SK-N-SH (cell line): ENCODE measurements at regions not wholly inside any gene's neighbourhood (a gene's known extent, or its start where the extent isn't known, plus 50 kb on each side); places are given as distances from the start of the nearest gene placed in this dataset.

ENCODE experiments used
- CTCF ChIP-seq: fragments of 200-600 bp; sonication (generic); IDR thresholded peaks from 2 replicates; pipeline ENCODE4 v1.6.1; 2017; ENCODE audit warnings: antibody characterized with exemption, mild to moderate bottlenecking, moderate library complexity
- EZH2phosphoT487 ChIP-seq: fragments of 200-600 bp; sonication (generic); IDR thresholded peaks from 2 replicates; pipeline ENCODE4 v1.6.1; 2017; ENCODE audit warnings: low read depth, mixed run types, mild to moderate bottlenecking, antibody characterized with exemption, moderate library complexity, borderline replicate concordance
- FOXM1 ChIP-seq: IDR thresholded peaks from 2 replicates; pipeline ENCODE4 v1.4.0; 2012; ENCODE audit warnings: low read depth, mild to moderate bottlenecking
- MAX ChIP-seq: IDR thresholded peaks from 2 replicates; pipeline ENCODE4 v1.4.0; 2012; ENCODE audit warnings: low read depth
- RAD21 ChIP-seq: IDR thresholded peaks from 2 replicates; pipeline ENCODE4 v1.6.1; 2012; ENCODE audit warnings: mild to moderate bottlenecking, low read length
- RCOR1 ChIP-seq: fragments of 150-350 bp; IDR thresholded peaks from 2 replicates; pipeline ENCODE4 v1.6.1; 2017; ENCODE audit warnings: antibody characterized with exemption, low read length
- RFX5 ChIP-seq: IDR thresholded peaks from 2 replicates; pipeline ENCODE4 v1.6.1; 2012; ENCODE audit warnings: mild to moderate bottlenecking, improper control_type of control experiment, low read length
- SIN3A ChIP-seq: IDR thresholded peaks from 2 replicates; pipeline ENCODE4 v1.6.1; 2012; ENCODE audit warnings: low read depth, mild to moderate bottlenecking, low read length, moderate library complexity, borderline replicate concordance
- SMC3 ChIP-seq: IDR thresholded peaks from 2 replicates; pipeline ENCODE4 v1.6.1; 2012; ENCODE audit warnings: low read depth, low read length, improper control_type of control experiment
- YY1 ChIP-seq: IDR thresholded peaks from 2 replicates; pipeline ENCODE4 v1.4.0; 2012; ENCODE audit warnings: low read depth, mild to moderate bottlenecking
- TF ChIP-seq, protein P1 (sequence below): fragments of 150-350 bp; IDR thresholded peaks from 2 replicates; pipeline ENCODE4 v1.6.1; 2016; ENCODE audit warnings: mild to moderate bottlenecking, low read depth, low read length
- TF ChIP-seq, protein P2 (sequence below): IDR thresholded peaks from 2 replicates; pipeline ENCODE4 v1.4.0; 2012; ENCODE audit warnings: low read depth, borderline replicate concordance

DNA sequence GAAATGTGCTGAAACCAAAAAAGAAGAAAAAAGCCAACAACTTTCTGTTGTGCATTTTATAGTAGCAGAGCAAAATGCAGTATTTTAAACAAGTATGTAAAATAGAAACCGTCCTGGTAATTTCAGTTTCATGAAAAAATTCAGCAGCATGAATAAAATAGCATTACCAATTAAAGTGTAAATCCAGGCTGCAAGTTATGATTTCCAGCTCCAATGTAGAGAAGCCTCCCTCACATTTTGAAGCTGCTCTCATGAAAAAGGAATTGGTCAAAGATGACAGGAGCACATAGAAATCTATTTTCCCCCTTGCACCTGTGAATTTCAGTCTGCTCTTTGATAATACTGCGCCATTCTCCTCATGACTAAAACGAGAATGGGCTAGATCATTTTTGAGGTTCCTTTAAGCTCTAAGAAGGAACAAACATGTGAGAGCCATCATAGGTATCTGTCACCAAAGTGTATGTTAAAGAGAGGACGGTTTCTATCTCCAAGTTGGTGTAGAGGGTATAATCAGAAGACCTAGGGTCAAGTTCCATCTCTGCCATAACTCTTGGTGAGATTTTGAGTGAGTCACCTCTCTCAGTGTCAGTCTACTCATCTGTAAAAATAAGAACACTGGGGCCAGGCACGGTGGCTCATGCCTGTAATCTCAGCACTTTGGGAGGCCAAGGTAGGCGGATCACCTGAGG lies 107.5 kb downstream of the MTPAP start:
- TF ChIP-seq CTCF (no peak), RFX5 (no peak), EZH2phosphoT487 (no peak), RCOR1 (no peak), MAX (no peak), RAD21 (no peak), FOXM1 (no peak), YY1 (no peak), SIN3A (no peak), SMC3 (no peak)
- TF ChIP-seq, protein P1, sequence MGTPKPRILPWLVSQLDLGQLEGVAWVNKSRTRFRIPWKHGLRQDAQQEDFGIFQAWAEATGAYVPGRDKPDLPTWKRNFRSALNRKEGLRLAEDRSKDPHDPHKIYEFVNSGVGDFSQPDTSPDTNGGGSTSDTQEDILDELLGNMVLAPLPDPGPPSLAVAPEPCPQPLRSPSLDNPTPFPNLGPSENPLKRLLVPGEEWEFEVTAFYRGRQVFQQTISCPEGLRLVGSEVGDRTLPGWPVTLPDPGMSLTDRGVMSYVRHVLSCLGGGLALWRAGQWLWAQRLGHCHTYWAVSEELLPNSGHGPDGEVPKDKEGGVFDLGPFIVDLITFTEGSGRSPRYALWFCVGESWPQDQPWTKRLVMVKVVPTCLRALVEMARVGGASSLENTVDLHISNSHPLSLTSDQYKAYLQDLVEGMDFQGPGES: no peak
- TF ChIP-seq, protein P2, sequence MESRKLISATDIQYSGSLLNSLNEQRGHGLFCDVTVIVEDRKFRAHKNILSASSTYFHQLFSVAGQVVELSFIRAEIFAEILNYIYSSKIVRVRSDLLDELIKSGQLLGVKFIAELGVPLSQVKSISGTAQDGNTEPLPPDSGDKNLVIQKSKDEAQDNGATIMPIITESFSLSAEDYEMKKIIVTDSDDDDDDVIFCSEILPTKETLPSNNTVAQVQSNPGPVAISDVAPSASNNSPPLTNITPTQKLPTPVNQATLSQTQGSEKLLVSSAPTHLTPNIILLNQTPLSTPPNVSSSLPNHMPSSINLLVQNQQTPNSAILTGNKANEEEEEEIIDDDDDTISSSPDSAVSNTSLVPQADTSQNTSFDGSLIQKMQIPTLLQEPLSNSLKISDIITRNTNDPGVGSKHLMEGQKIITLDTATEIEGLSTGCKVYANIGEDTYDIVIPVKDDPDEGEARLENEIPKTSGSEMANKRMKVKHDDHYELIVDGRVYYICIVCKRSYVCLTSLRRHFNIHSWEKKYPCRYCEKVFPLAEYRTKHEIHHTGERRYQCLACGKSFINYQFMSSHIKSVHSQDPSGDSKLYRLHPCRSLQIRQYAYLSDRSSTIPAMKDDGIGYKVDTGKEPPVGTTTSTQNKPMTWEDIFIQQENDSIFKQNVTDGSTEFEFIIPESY: no peak
